ENCODE measurements at regions not wholly inside any gene's neighbourhood (a gene's known extent, or its start where the extent isn't known, plus 50 kb on each side); places are given as distances from the start of the nearest gene placed in this dataset.

- Histone ChIP-seq H3K27ac (ENCODE audit: low read depth, low read length) (no peak overlapping the region), H3K27me3 (ENCODE audit: control insufficient read depth, insufficient read depth, low read length) (no peaks in the 10 kb centered on the region), H3K9me3 (ENCODE audit: control insufficient read depth, insufficient read depth, low read length) (no peaks in the 10 kb centered on the region), H3K36me3 (ENCODE audit: control insufficient read depth, insufficient read depth, low read length) (no peaks in the 10 kb centered on the region), H3K4me1 (ENCODE audit: control insufficient read depth, insufficient read depth, low read length) (no peaks in the 10 kb centered on the region), H3K4me3 (ENCODE audit: low read depth, low read length) (no peak overlapping the region)
- WGBS (ENCODE audit: insufficient coverage), result no CpG with 5 or more reads among the region's 3 CpGs
- DNase-seq (ENCODE audit: low read depth in 4 of 6, low spot score in 6 of 6), result peak in 1 of 6 donors; percentile 54
Measured at GRCh38 chr16:6063526-6063925, 965.9 kb upstream of the EEF2KMT start.

GRCh38 chr16:6059671-6060070, 962.1 kb upstream of the EEF2KMT start:
- no peaks in the 10 kb centered on the region for H3K9me3 ChIP-seq (ENCODE audit: control insufficient read depth, insufficient read depth, low read length)
- no peaks in the 10 kb centered on the region for H3K4me1 ChIP-seq (ENCODE audit: control insufficient read depth, insufficient read depth, low read length)
- no peak overlapping the region for H3K4me3 ChIP-seq (ENCODE audit: low read depth, low read length)
- no peaks in the 10 kb centered on the region for H3K36me3 ChIP-seq (ENCODE audit: control insufficient read depth, insufficient read depth, low read length)
- no peaks in the 10 kb centered on the region for H3K27me3 ChIP-seq (ENCODE audit: control insufficient read depth, insufficient read depth, low read length)
- peak in 2 of 6 donors; percentile 72 to 78 for DNase-seq (ENCODE audit: low read depth in 4 of 6, low spot score in 6 of 6)
- no peak overlapping the region for H3K27ac ChIP-seq (ENCODE audit: low read depth, low read length)

GRCh38 chr16:6057821-6058220, 960.2 kb upstream of the EEF2KMT start:
- Histone ChIP-seq H3K9me3 (ENCODE audit: control insufficient read depth, insufficient read depth, low read length) (no peaks in the 10 kb centered on the region), H3K27me3 (ENCODE audit: control insufficient read depth, insufficient read depth, low read length) (no peaks in the 10 kb centered on the region), H3K27ac (ENCODE audit: low read depth, low read length) (no peak overlapping the region), H3K4me3 (ENCODE audit: low read depth, low read length) (no peak overlapping the region), H3K4me1 (ENCODE audit: control insufficient read depth, insufficient read depth, low read length) (no peaks in the 10 kb centered on the region), H3K36me3 (ENCODE audit: control insufficient read depth, insufficient read depth, low read length) (no peaks in the 10 kb centered on the region)
- 51% methylated on average over 4 of the region's 6 CpGs for WGBS (ENCODE audit: insufficient coverage)
- no peak for DNase-seq (ENCODE audit: low read depth in 4 of 6, low spot score in 6 of 6)

GRCh38 chr16:6048017-6048416, 950.4 kb upstream of the EEF2KMT start:
- Histone ChIP-seq H3K9me3 (ENCODE audit: control insufficient read depth, insufficient read depth, low read length) (no peaks in the 10 kb centered on the region), H3K36me3 (ENCODE audit: control insufficient read depth, insufficient read depth, low read length) (no peaks in the 10 kb centered on the region), H3K4me1 (ENCODE audit: control insufficient read depth, insufficient read depth, low read length) (no peaks in the 10 kb centered on the region), H3K4me3 (ENCODE audit: low read depth, low read length) (no peak overlapping the region), H3K27me3 (ENCODE audit: control insufficient read depth, insufficient read depth, low read length) (no peaks in the 10 kb centered on the region), H3K27ac (ENCODE audit: low read depth, low read length) (no peak overlapping the region)
- no CpG with 5 or more reads among the region's 3 CpGs for WGBS (ENCODE audit: insufficient coverage)
- peak in 1 of 6 donors; percentile 72 for DNase-seq (ENCODE audit: low read depth in 4 of 6, low spot score in 6 of 6)

- 42% methylated on average over 2 of the region's 3 CpGs for WGBS (ENCODE audit: insufficient coverage)
- no peak overlapping the region for H3K27ac ChIP-seq (ENCODE audit: low read depth, low read length)
- H3K9me3 ChIP-seq (ENCODE audit: control insufficient read depth, insufficient read depth, low read length), result no peaks in the 10 kb centered on the region
- H3K36me3 ChIP-seq (ENCODE audit: control insufficient read depth, insufficient read depth, low read length), result no peaks in the 10 kb centered on the region
- peak in 2 of 6 donors; percentile 27 to 38 for DNase-seq (ENCODE audit: low read depth in 4 of 6, low spot score in 6 of 6)
- H3K4me1 ChIP-seq (ENCODE audit: control insufficient read depth, insufficient read depth, low read length), result no peaks in the 10 kb centered on the region
- no peaks in the 10 kb centered on the region for H3K27me3 ChIP-seq (ENCODE audit: control insufficient read depth, insufficient read depth, low read length)
- H3K4me3 ChIP-seq (ENCODE audit: low read depth, low read length), result no peak overlapping the region
Measured at GRCh38 chr16:6047325-6047724, 949.7 kb upstream of the EEF2KMT start.

GRCh38 chr16:6038941-6039645, 941.5 kb upstream of the EEF2KMT start:
- H3K27ac ChIP-seq (ENCODE audit: low read depth, low read length), result no peak overlapping the region
- no peaks in the 10 kb centered on the region for H3K27me3 ChIP-seq (ENCODE audit: control insufficient read depth, insufficient read depth, low read length)
- WGBS (ENCODE audit: insufficient coverage), result 70% methylated on average over 1 of the region's 5 CpGs
- peak in 1 of 6 donors; percentile 90 for DNase-seq (ENCODE audit: low read depth in 4 of 6, low spot score in 6 of 6)
- H3K9me3 ChIP-seq (ENCODE audit: control insufficient read depth, insufficient read depth, low read length), result no peaks in the 10 kb centered on the region
- no peaks in the 10 kb centered on the region for H3K36me3 ChIP-seq (ENCODE audit: control insufficient read depth, insufficient read depth, low read length)
- no peaks in the 10 kb centered on the region for H3K4me1 ChIP-seq (ENCODE audit: control insufficient read depth, insufficient read depth, low read length)
- H3K4me3 ChIP-seq (ENCODE audit: low read depth, low read length), result no peak overlapping the region

- Histone ChIP-seq H3K27ac (ENCODE audit: low read depth, low read length) (no peak overlapping the region), H3K27me3 (ENCODE audit: control insufficient read depth, insufficient read depth, low read length) (no peaks in the 10 kb centered on the region), H3K4me3 (ENCODE audit: low read depth, low read length) (no peak overlapping the region), H3K9me3 (ENCODE audit: control insufficient read depth, insufficient read depth, low read length) (no peaks in the 10 kb centered on the region), H3K36me3 (ENCODE audit: control insufficient read depth, insufficient read depth, low read length) (no peaks in the 10 kb centered on the region), H3K4me1 (ENCODE audit: control insufficient read depth, insufficient read depth, low read length) (no peaks in the 10 kb centered on the region)
- DNase-seq (ENCODE audit: low read depth in 4 of 6, low spot score in 6 of 6), result no peak
- 100% methylated on average over 1 of the region's 6 CpGs for WGBS (ENCODE audit: insufficient coverage)
Measured at GRCh38 chr16:6035161-6035560, 937.6 kb upstream of the EEF2KMT start.

GRCh38 chr16:6034511-6034910, 936.9 kb upstream of the EEF2KMT start:
- no peaks in the 10 kb centered on the region for H3K9me3 ChIP-seq (ENCODE audit: control insufficient read depth, insufficient read depth, low read length)
- H3K27ac ChIP-seq (ENCODE audit: low read depth, low read length), result no peak overlapping the region
- H3K27me3 ChIP-seq (ENCODE audit: control insufficient read depth, insufficient read depth, low read length), result no peaks in the 10 kb centered on the region
- no peaks in the 10 kb centered on the region for H3K36me3 ChIP-seq (ENCODE audit: control insufficient read depth, insufficient read depth, low read length)
- H3K4me1 ChIP-seq (ENCODE audit: control insufficient read depth, insufficient read depth, low read length), result no peaks in the 10 kb centered on the region
- 93% methylated on average over 3 of the region's 4 CpGs for WGBS (ENCODE audit: insufficient coverage)
- H3K4me3 ChIP-seq (ENCODE audit: low read depth, low read length), result no peak overlapping the region
- DNase-seq (ENCODE audit: low read depth in 4 of 6, low spot score in 6 of 6), result peak in 1 of 6 donors; percentile 53

GRCh38 chr16:6032438-6032837, 934.8 kb upstream of the EEF2KMT start:
- peak in 2 of 6 donors; percentile 67 to 90 for DNase-seq (ENCODE audit: low read depth in 4 of 6, low spot score in 6 of 6)

GRCh38 chr16:6031567-6031966, 934.0 kb upstream of the EEF2KMT start:
- Histone ChIP-seq H3K27ac (ENCODE audit: low read depth, low read length) (no peak overlapping the region), H3K4me3 (ENCODE audit: low read depth, low read length) (no peak overlapping the region), H3K27me3 (ENCODE audit: control insufficient read depth, insufficient read depth, low read length) (no peaks in the 10 kb centered on the region), H3K9me3 (ENCODE audit: control insufficient read depth, insufficient read depth, low read length) (no peaks in the 10 kb centered on the region), H3K36me3 (ENCODE audit: control insufficient read depth, insufficient read depth, low read length) (no peaks in the 10 kb centered on the region), H3K4me1 (ENCODE audit: control insufficient read depth, insufficient read depth, low read length) (no peaks in the 10 kb centered on the region)
- no peak for DNase-seq (ENCODE audit: low read depth in 4 of 6, low spot score in 6 of 6)
- WGBS (ENCODE audit: insufficient coverage), result 51% methylated on average over 5 of the region's 7 CpGs

More at GRCh38 chr16:6032438-6032837, 934.8 kb upstream of the EEF2KMT start:
- no peak overlapping the region for H3K4me3 ChIP-seq (ENCODE audit: low read depth, low read length)
- no peaks in the 10 kb centered on the region for H3K9me3 ChIP-seq (ENCODE audit: control insufficient read depth, insufficient read depth, low read length)
- H3K27me3 ChIP-seq (ENCODE audit: control insufficient read depth, insufficient read depth, low read length), result no peaks in the 10 kb centered on the region
- 67% methylated on average over 1 of the region's 3 CpGs for WGBS (ENCODE audit: insufficient coverage)
- H3K36me3 ChIP-seq (ENCODE audit: control insufficient read depth, insufficient read depth, low read length), result no peaks in the 10 kb centered on the region
- H3K4me1 ChIP-seq (ENCODE audit: control insufficient read depth, insufficient read depth, low read length), result no peaks in the 10 kb centered on the region
- no peak overlapping the region for H3K27ac ChIP-seq (ENCODE audit: low read depth, low read length)
